CD4-positive, alpha-beta T cell (primary cell): ENCODE measurements at regions not wholly inside any gene's neighbourhood (a gene's known extent, or its start where the extent isn't known, plus 50 kb on each side); places are given as distances from the start of the nearest gene placed in this dataset.
A peak's percentile ranks its signal among the peaks of the same experiment; 100 is the strongest.

Experiments
- ATAC-seq: fragments of 200-7000 bp; cut with Tn5 transposase; one replicate; pipeline ENCODE4 v1.10.0; 2022; ENCODE audit warnings: mild to moderate bottlenecking; ENCODE audit not compliant: poor library complexity
- CTCF ChIA-PET: fragments of 350-600 bp; sonication (Branson Sonifier 250); formaldehyde crosslinking; loops from one replicate; lab custom pipeline; 2021; ENCODE audit warnings: antibody characterized with exemption, inconsistent platforms; lab: Charles Lee
- POLR2A ChIA-PET: fragments of 350-600 bp; sonication (Branson Sonifier 250); formaldehyde crosslinking; loops from one replicate; lab custom pipeline; 2021; ENCODE audit warnings: antibody characterized with exemption, inconsistent platforms; lab: Charles Lee
- DNase-seq, 14 experiments: peaks; one replicate each; pipeline ENCODE4 v3.0.0-alpha.2; 2013 to 2020; ENCODE audit warnings: mixed read lengths in 2 of 14
- H3K27ac ChIP-seq, 2 donors: one replicate each; pipeline versions ENCODE4 v1.5.1 to v1.7.0; 2013; ENCODE audit warnings: low read length in 2 of 2, low read depth in 1 of 2, mild to moderate bottlenecking in 1 of 2
- H3K27me3 ChIP-seq, 2 experiments: 1 replicate in 1 of 2; 2 replicates in 1 of 2; pipeline versions ENCODE4 v1.6.1 to v1.7.0; 2013; ENCODE audit warnings: low read length in 2 of 2, control low read depth in 1 of 2, mild to moderate bottlenecking in 1 of 2, moderate library complexity in 1 of 2; ENCODE audit not compliant: insufficient read depth in 2 of 2, control insufficient read depth in 1 of 2
- H3K36me3 ChIP-seq: one replicate; pipeline ENCODE4 v1.6.1; 2013; ENCODE audit warnings: low read length, control low read depth; ENCODE audit not compliant: insufficient read depth
- H3K4me1 ChIP-seq: one replicate; pipeline ENCODE4 v1.6.1; 2013; ENCODE audit warnings: low read length, control low read depth; ENCODE audit not compliant: insufficient read depth
- H3K4me3 ChIP-seq: one replicate; pipeline ENCODE4 v1.5.1; 2013; ENCODE audit warnings: mild to moderate bottlenecking, low read length, moderate library complexity
- H3K9me3 ChIP-seq, 2 experiments: 1 replicate in 1 of 2; 2 replicates in 1 of 2; pipeline versions ENCODE4 v1.6.1 to v1.7.0; 2013; ENCODE audit warnings: low read length in 2 of 2, mild to moderate bottlenecking in 2 of 2, control low read depth in 1 of 2, moderate library complexity in 1 of 2; ENCODE audit not compliant: control insufficient read depth in 1 of 2, insufficient read depth in 1 of 2
- H3K27ac Mint-ChIP-seq: one replicate; pipeline ENCODE4 v1.8.0; 2020; ENCODE audit warnings: mixed read lengths
- H3K27me3 Mint-ChIP-seq: one replicate; pipeline ENCODE4 v1.8.0; 2021; ENCODE audit warnings: mixed read lengths
- H3K36me3 Mint-ChIP-seq: one replicate; pipeline ENCODE4 v1.8.0; 2021; ENCODE audit warnings: low read depth, mixed read lengths
- H3K4me1 Mint-ChIP-seq: one replicate; pipeline ENCODE4 v1.8.0; 2021; ENCODE audit warnings: low read depth, mixed read lengths
- H3K4me3 Mint-ChIP-seq: one replicate; pipeline ENCODE4 v1.8.0; 2020; ENCODE audit warnings: mild to moderate bottlenecking, mixed read lengths
- H3K9me3 Mint-ChIP-seq: one replicate; pipeline ENCODE4 v1.8.0; 2020; ENCODE audit warnings: mixed read lengths
- CTCF ChIP-seq: fragments of 200-600 bp; IDR thresholded peaks from one replicate; pipeline ENCODE4 v1.8.0; 2022; ENCODE audit warnings: antibody characterized with exemption, mild to moderate bottlenecking
- intact Hi-C, 2 experiments: fragments of 100-400 bp; cut with DNase I in 1 of 2; cut with micrococcal nuclease in 1 of 2; formaldehyde crosslinking; loops; one replicate each; pipeline versions ENCODE4 v1.15.1 to v1.9.0; 2023 to 2025; cut with DNase I, micrococcal nuclease

GRCh38 chr10:21213381-21213780, 312.1 kb downstream of the SKIDA1 start:
- Histone ChIP-seq H3K27me3 (peaks cover 0 to 5% of the 10 kb centered on the region in 2 experiments), H3K4me3 (no peak overlapping the region), H3K27ac (no peak overlapping the region), H3K36me3 (no peaks in the 10 kb centered on the region), H3K9me3 (no peaks in the 10 kb centered on the region), H3K4me1 (no peaks in the 10 kb centered on the region)
- no peak for TF ChIP-seq CTCF
- H3K27me3 Mint-ChIP-seq = peaks cover 12% of the 10 kb centered on the region
- H3K4me1 Mint-ChIP-seq = no peaks in the 10 kb centered on the region
- CTCF ChIA-PET = interaction anchor here (1.8 kb wide), 1 partner anchor 11 kb away, joined by 4 read pairs; no protein-coding TSS in a partner anchor
- no peak for DNase-seq
- H3K9me3 Mint-ChIP-seq = peaks cover under 1% of the 10 kb centered on the region
- no peak overlapping the region for H3K4me3 Mint-ChIP-seq
- POLR2A ChIA-PET = no interaction called here
- H3K27ac Mint-ChIP-seq = no peak overlapping the region
- no peak for ATAC-seq
- H3K36me3 Mint-ChIP-seq = no peaks in the 10 kb centered on the region
- intact Hi-C loops = no loop called here

GRCh38 chr10:21212912-21213311, 312.6 kb downstream of the SKIDA1 start:
- intact Hi-C loops = no loop called here
- H3K27ac Mint-ChIP-seq = no peak overlapping the region
- no peak for TF ChIP-seq CTCF
- Histone ChIP-seq H3K27ac (no peak overlapping the region), H3K4me1 (no peaks in the 10 kb centered on the region), H3K4me3 (no peak overlapping the region), H3K36me3 (no peaks in the 10 kb centered on the region), H3K9me3 (no peaks in the 10 kb centered on the region), H3K27me3 (peaks cover 0 to 5% of the 10 kb centered on the region in 2 experiments)
- ATAC-seq = no peak
- no peak for DNase-seq
- no peaks in the 10 kb centered on the region for H3K36me3 Mint-ChIP-seq
- H3K9me3 Mint-ChIP-seq = no peaks in the 10 kb centered on the region
- H3K4me3 Mint-ChIP-seq = no peak overlapping the region
- ChIA-PET CTCF (interaction anchor here (1.8 kb wide), 1 partner anchor 12 kb away, joined by 4 read pairs; no protein-coding TSS in a partner anchor), POLR2A (no interaction called here)
- peaks cover 12% of the 10 kb centered on the region for H3K27me3 Mint-ChIP-seq
- H3K4me1 Mint-ChIP-seq = no peaks in the 10 kb centered on the region

- Mint-ChIP-seq H3K9me3 (no peaks in the 10 kb centered on the region), H3K4me3 (no peak overlapping the region), H3K27ac (no peak overlapping the region), H3K4me1 (no peaks in the 10 kb centered on the region), H3K36me3 (no peaks in the 10 kb centered on the region), H3K27me3 (peaks cover 12% of the 10 kb centered on the region)
- ATAC-seq (no peak), DNase-seq (peak in 1 of 14 experiments; percentile 16)
- Histone ChIP-seq H3K9me3 (no peaks in the 10 kb centered on the region), H3K27me3 (peaks cover 0 to 5% of the 10 kb centered on the region in 2 experiments), H3K4me1 (no peaks in the 10 kb centered on the region), H3K27ac (no peak overlapping the region), H3K36me3 (no peaks in the 10 kb centered on the region), H3K4me3 (no peak overlapping the region)
- TF ChIP-seq CTCF = no peak
- ChIA-PET POLR2A (no interaction called here), CTCF (interaction anchor here (1.8 kb wide), 1 partner anchor 12 kb away, joined by 4 read pairs; no protein-coding TSS in a partner anchor)
- intact Hi-C loops = no loop called here
Measured at GRCh38 chr10:21212348-21212747, 313.1 kb downstream of the SKIDA1 start.
